ENCODE measurements at regions not wholly inside any gene's neighbourhood (a gene's known extent, or its start where the extent isn't known, plus 50 kb on each side); places are given as distances from the start of the nearest gene placed in this dataset.

DNA sequence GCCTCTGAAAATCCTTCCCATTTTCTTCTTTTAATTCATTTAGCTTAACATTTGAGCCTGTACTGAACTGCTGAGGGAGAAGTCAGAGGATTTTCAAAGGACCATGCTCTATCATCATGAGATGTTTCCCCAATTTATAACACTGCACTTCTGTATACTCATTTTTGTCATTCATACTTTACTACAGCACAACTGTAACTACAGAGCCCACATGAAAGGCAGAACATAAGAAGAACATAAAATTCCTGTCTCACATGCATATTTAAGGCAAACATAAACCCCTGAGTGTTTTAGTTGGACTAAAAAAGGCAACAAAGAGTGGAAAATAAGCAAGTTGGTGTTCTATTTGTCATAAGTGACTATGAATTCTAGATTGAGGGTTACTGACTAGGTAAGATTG, 237.7 kb upstream of the ARPP21 start:
- TF ChIP-seq, protein P1, sequence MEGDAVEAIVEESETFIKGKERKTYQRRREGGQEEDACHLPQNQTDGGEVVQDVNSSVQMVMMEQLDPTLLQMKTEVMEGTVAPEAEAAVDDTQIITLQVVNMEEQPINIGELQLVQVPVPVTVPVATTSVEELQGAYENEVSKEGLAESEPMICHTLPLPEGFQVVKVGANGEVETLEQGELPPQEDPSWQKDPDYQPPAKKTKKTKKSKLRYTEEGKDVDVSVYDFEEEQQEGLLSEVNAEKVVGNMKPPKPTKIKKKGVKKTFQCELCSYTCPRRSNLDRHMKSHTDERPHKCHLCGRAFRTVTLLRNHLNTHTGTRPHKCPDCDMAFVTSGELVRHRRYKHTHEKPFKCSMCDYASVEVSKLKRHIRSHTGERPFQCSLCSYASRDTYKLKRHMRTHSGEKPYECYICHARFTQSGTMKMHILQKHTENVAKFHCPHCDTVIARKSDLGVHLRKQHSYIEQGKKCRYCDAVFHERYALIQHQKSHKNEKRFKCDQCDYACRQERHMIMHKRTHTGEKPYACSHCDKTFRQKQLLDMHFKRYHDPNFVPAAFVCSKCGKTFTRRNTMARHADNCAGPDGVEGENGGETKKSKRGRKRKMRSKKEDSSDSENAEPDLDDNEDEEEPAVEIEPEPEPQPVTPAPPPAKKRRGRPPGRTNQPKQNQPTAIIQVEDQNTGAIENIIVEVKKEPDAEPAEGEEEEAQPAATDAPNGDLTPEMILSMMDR (IDR thresholded peaks at IDR 0.05), result no peak
- TF ChIP-seq POLR2A (IDR thresholded peaks at IDR 0.05), result no peak

Data from Peyer's patch (tissue), 4 donors.